Left colon (tissue), 2 donors: ENCODE measurements at regions not wholly inside any gene's neighbourhood (a gene's known extent, or its start where the extent isn't known, plus 50 kb on each side); places are given as distances from the start of the nearest gene placed in this dataset.
A peak's percentile ranks its signal among the peaks of the same experiment; 100 is the strongest.

Source experiments
- ATAC-seq: fragments of 200-7000 bp; cut with Tn5 transposase; one replicate; pipeline ENCODE4 v1.9.1; 2020; ENCODE audit warnings: mild to moderate bottlenecking, moderate library complexity
- DNase-seq, 2 donors: peaks; one replicate each; pipeline ENCODE4 v3.0.0-alpha.2; 2020
- intact Hi-C, 2 donors: fragments of 100-400 bp; cut with DNase I in 1 of 2; cut with micrococcal nuclease in 1 of 2; formaldehyde crosslinking; loops; one replicate each; pipeline versions ENCODE4 v1.11.2 to v1.14.0; 2022; cut with DNase I, micrococcal nuclease
- donor health status: DM: no; HTN: no; CAD: no.
- donor health status: DM: yes; HTN: yes; CAD: no.

DNA sequence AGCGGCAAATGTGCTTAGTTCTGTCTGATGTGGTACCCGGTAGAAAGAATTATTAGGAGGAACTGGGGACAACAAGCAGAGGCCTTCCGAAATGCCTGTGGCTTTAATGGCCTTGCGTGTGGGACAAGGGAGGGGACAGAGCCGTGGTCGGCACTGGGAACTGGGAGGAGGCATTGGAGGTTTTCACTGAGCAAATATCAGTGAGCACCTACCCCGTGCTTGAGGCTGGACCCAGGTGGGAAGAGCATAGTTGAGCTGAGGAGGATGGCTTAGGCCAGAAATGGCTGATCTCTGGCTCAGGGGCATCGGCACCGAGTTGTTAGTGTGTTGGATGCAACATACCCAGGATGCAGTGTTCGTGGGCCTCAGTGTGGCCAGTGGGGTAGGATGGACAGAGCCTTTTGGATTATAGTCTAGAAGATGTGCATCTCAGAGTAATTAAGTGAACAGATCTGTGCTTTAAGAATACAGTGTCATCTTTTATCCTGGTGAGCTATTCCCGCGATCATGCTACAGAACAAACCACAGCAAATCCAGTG lies 201.3 kb downstream of the TEX29 start:
- ATAC-seq = no peak

DNA sequence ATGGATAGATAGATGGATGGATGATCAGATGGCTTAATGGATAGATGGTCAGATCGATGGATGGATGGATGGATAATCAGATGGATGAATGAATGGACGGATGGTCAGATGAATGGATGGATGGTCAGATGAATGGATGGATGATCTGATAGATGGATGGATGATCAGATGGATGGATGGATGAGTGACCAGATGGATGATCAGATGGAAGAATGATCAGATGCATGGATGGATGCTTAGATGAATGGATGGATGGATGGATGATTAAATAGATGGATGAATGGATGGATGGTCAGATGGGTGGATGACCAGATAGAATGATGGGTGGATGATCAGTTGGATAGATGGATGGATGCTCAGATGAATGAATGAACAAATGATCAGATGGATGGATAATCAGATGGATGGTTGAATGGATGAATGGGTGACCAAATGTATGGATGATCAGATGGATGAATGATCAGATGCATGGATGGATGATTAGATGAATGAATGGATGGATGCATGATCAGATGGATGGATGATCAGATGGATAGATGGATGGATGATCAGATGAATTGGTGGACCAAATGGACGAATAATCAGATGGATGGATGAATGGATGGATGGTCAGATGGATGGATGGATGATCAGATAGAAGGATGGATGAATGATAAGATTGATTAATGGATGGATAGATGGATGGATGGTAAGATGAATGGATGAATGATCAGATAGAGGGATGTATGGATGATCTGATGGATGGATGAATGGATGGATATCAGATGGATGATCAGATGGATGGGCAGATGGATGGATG lies 205.1 kb downstream of the TEX29 start:
- intact Hi-C loops = no loop called here
- no peak for DNase-seq
- no peak for ATAC-seq

More for the DNA sequence above, 201.3 kb downstream of the TEX29 start:
- intact Hi-C loops = no loop called here
- no peak for DNase-seq

DNA sequence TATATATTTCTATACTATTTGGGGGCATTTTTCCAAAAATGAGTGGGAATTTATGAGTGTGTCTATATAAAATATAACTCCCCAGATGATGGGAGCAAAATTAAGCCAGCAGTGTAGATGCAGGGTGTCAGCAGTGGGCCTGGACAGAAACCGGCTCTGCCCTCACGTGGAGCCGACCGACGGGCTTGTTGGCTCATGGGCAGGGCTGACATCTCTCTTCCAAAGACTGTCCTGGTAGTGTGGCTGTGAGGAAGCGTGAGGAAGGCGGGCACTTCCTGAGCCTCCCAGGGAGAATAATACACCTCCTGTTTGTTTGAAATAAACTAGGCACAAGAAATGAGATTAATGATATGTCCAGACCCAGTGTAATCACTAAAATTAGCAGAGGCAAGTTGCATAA lies 206.5 kb downstream of the TEX29 start:
- ATAC-seq = no peak
- no peak for DNase-seq
- intact Hi-C loops = no loop called here

DNA sequence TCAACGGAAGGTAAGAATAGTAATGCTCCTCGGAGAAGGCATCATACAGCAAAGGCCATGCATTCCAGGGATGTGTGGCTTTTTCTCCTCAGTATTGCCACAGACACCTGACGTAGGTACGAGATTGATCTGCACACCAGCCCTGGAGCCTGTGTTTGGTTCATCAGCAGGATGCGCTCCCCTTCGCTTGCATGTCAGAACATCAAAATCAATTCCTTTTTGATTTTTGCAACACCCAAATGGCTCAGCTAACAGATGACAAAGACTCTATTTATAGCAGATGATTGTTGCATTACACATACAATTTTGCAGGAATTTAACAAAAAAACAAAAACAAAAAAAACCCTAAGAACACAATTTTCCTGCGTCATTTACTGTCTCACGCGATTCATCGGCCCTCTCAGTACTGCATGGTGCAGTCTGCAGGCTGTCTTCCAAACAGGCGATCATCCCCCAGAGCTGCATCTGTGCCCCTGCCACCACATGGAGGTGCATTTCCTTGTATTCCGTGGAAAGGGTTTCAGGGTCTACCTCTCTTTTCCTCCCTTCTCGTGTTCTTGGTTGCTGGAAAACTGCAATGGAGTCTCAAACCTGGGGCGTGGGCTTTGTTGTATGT lies 207.3 kb downstream of the TEX29 start:
- intact Hi-C loops = no loop called here
- DNase-seq (no peak), ATAC-seq (no peak)

DNA sequence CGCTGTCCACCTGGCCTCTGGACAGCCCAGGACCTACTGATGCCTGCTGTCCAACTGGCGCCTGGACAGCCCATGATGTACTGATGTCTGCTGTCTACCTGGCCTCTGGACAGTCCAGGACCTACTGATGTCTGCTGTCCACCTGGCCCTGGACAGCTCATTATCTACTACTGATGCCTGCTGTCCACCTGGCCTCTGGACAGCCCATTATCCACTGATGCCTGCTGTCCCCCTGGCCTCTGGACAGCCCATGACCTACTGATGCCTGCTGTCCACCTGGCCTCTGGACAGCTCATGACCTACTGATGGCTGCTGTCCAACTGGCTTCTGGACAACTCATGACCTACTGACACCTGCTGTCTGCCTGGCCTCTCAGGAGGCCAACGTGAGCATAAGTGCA lies 208.1 kb downstream of the TEX29 start:
- no peak for ATAC-seq
- DNase-seq = peak in 1 of 2 donors; percentile 9

DNA sequence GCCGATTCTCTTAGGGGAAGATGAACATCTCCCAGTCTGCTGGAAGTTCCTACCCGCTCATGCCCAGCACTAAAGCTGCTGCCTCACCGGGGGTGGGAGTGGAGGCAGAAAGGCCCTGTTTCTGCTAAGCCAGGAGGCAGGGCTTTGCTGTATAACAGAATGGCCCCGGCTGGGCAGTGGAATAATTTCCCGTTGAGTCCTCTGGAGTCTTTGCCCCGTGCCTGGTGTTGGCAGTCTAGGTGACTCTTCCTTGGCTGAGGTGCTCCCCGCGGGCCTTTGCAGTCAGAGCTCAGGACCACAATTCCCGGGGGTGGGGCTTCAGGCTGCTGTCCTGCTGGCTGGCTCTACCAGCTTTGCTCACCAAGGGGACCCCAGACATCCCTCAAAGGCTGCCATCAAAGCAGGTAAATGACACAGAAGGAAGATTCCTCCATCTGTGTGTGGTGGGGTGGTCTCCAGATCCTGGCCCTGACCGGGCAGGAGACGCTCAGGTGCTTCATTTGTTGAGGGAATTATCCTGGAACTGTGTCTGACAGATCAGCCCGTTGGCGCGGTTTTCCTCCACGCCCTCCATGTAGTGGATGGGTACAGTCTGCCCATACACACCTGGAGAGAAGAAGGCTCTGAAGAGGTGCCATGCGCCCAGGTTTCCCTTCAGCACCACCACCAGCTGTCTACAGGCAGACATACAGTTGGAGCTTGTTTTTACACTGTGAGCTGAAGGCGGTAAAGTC lies 209.9 kb downstream of the TEX29 start:
- ATAC-seq = no peak
- peak in 1 of 2 donors; percentile 17 for DNase-seq
- intact Hi-C loops = no loop called here

More for the DNA sequence above, 208.1 kb downstream of the TEX29 start:
- intact Hi-C loops = no loop called here

DNA sequence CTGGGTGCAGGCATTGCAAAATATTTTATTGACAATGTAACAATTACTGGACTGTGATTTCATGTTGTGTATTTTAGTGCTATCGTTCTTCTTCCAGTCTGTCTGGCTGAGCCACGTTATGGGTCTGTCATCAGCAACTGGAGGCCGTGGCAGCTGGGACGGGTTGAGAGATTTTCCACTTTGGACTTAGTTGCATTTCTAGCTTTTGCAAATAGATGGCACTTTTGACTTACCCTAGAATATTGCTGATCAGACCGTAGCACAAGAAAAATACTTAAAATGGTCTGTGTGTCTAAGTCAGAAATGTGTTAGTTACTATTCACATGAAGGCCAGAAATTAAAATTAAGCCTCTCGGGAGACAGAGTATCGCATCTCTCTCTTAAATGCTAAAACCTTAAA lies 211.1 kb downstream of the TEX29 start:
- intact Hi-C loops = no loop called here
- ATAC-seq = no peak
- peak in 1 of 2 donors; percentile 2 for DNase-seq

DNA sequence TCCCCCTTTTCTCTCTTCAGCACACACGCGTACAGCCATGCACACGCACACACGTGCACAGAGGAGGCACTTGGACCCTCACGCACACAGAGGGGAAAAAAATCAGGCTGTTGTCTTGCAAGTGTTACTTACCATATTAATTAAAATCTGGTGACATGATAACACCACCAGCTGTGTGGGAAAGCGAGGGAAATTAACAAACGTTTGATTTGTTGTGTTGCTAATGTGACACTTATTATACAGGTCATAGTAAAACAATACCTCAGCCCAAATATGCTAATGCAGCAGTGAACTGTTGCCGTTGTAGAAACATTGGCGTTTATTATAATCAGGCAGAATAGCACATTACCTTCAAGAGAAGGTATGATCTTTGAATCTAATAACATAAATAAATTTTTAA lies 211.7 kb downstream of the TEX29 start:
- ATAC-seq (no peak), DNase-seq (no peak)
- intact Hi-C loops = no loop called here

DNA sequence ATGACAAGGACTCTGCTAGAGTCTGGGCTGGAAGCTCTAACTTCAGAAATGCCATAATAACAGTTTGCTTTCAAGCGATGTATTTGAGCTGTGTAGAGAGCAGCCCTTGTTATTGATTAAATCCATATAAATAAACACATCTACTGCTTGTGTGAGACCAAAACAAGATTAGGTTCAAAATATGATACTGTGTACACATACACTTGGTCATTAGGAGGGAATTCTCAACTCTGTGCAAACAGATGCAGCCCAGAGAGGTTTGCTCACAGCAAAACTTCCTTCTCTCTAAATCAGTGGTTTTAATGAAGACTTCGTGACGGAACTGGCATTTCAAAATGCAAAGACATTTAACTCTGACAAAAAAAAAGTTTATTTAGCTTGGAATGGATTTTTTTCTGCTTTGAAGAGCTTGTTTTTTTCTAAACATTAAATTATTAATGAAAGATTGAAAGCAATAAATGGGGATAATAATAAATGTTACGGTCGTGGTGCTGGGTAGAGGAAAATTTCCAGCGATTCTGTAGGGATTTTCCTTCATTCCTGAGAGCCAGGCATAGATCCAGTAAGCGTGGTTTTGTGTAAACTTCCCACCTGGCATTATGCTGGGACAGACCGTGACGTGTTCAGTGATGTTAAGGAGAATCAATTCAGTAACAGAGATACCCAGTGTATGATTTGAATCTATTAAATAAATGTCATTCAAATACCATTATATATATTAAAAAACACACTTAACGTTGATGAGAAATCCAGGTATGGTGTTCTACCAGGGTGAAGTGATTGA lies 213.7 kb downstream of the TEX29 start:
- intact Hi-C loops = no loop called here
- ATAC-seq (no peak), DNase-seq (no peak)

DNA sequence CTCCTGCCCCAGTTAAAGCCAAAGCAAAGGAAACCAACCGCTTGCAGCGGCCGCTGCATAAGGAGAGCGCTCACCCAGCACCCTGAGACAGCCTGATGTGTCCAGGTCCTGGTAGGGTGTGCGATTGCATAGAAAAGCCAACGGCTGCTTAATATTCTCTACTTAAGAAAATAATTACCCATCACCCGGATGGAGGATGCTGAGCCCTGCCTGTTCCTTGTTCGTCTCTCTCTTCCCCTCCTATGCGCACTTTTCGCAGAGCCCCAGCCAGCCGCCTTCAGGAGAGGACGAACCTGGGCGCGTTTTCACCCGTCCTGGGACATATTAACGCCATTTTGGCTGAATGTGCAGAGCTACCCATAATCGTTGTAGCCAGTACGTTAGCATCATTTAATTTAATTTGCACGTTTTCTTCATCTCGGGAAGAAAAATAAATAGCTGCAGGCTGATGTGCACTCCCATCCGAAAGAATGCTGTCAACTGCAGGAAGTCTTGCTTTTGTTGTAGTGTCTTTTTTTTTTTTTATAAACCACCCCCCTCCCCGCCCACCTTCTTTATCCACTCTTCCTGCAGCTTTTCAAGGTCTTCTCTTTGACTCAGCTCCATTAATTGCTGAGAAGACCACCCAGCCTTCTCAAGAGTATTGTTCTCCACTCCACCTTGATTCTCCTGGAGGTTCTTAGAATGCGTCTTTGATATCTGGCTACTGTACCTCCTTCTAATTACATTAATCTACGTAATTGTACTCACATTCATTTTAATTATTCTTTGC lies 214.5 kb downstream of the TEX29 start:
- intact Hi-C loops = no loop called here
- ATAC-seq = no peak
- DNase-seq = peak in 1 of 2 donors; percentile 3

DNA sequence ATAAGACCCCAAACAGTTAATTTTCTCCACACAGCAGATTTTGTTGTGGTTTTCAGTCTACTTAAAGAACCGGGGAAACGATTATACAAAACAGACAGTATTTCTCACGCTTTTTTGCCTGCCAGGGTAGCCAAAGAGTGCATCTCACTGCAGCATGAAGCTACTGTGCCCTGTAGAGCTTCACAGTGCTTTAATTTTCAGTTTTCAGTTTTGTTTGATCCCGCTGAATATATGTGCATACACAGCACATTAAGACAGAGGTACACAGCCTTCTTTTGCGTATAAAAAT lies 215.0 kb downstream of the TEX29 start:
- intact Hi-C loops = no loop called here
- ATAC-seq (no peak), DNase-seq (no peak)

DNA sequence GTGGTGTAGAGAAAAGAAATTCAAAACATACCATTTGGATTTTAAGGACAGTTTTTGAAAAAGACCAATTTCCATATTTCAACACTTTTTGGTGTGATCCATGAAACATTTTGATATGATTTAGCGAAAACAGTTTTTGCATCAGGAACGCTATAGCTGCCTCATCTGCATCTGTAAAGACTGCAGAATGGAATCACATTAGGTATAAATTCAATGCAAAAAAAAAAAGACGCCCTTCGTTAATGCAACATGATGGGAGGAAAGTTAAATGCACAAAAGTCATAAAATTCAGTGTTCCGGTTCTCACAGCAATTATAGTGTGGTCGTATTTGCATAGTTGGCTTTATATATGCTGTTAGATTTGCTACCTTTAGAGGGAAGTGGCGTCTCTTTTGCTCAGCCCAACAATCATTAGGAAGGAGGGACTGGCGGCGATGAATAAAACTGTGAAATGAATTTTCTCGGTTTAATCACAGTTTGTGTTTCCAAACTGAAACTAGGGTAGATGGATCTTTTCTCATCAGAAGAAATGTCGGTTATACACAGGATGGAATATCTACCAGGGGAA lies 215.7 kb downstream of the TEX29 start:
- peak; percentile 44 for ATAC-seq
- no peak for DNase-seq
- intact Hi-C loops = no loop called here

DNA sequence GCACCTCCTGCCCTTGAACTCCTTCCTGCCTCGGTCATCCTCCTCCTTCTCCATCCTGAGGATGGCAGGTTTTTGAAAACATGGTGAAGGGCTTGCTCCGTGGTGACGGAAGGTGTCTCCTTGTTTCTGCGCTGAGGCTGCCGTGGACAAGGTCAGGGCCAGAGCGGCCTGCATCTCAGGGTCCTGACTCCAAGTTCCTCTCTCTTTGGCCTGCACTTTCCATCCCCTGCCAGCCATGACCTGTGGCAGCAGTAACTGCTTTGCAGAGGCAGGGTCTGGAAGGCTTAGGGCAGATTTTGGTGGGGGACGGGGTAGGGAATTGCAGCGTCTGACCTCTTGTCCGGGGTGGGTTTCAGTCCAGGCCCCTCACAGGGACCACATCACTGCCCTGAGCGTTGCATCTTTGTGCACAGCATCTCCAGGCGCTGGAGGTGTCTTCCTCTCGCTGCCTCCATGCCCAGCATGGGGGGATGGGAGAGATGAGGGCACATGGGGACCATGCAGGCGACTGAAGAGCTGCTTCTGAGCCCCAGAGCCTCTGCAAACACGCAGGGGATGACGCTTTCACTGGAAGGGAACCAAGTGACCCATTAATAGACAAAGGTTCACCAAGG lies 216.8 kb downstream of the TEX29 start:
- DNase-seq (peak in 1 of 2 donors; percentile 14), ATAC-seq (no peak)
- intact Hi-C loops = no loop called here

DNA sequence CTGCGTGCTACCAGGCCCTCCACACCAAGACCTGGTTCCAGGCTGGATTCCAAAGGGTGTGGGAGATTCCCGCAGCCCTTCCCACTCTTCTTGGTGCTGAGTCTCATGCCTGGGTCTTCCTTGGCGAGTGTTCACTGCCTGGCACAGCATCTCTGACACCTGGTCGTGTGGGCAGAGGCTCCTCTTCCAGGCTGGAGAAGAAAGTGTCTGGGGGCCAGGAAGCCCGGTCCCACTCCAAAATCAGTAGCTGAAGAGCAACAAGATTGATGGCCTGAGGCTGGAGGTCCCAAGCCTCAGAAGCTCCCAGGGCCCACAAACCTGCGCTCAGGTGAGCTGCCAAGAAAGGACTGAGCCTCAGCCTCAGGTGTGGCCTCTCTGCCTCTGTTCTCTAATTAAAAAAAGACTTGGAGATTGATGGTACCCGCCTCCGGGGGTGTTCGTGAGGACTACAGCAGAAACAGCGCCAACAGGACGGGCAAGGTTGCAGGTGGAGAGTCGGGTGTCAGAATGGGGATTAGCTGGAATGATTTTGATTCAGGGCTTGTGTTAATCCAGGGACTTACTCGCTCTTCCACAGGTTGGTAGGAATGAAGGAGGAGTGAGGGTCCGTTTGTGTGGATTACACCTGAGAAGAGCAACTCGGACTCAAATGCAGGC lies 217.5 kb downstream of the TEX29 start:
- ATAC-seq = no peak
- intact Hi-C loops = no loop called here
- peak in 1 of 2 donors; percentile 10 for DNase-seq

DNA sequence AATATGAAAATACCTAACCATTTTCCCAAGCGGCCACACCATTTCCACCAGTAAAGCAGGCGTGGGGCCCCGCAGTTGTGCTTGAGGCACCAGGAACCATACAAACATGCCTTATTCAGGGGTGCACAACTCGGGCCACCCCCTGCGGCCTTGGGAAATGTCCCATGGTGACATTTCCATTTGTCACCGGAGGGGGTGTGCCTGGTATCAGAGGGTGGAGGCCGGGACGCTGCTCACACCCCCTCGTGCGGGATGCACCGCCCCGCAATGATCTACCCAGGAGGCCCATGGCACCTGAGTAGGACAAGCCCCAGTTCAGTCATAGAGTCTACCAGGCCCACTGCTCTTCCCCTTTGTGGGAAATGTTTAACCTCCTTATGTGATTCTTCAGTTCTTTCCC lies 218.8 kb downstream of the TEX29 start:
- ATAC-seq (no peak), DNase-seq (peak in 1 of 2 donors; percentile 5)
- intact Hi-C loops = no loop called here

DNA sequence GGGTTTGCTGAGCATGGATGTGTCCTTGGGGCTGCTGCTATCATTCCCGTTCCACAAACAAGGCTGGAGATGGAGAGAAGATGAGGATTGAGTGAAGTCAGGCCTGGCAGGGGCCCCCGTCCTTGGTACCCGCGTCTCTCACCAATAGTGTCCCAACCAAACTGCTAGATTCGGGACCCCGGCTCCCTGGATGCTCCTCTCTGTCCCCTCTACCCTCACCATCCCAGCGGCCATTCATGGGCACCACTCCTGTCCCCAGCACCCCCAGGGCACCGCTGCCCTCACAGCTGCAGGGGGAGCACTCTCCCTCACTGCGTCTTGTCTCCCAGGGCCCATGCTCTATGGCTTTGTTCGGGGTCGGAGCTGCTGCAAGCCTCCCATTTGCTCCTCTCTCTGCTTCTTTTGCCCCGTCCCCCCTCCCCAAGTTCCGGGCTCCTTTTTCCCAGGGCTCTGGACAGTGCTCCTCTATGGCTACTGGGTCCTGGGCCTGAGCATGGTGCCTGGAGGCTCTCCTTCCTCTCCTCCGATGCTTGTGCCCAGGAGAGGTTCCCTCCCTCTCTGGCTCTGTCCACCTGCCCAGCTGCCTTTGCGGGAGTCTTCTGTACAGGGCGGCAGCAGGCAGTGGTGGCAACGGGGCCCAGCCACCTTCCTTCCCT lies 219.5 kb downstream of the TEX29 start:
- DNase-seq (peak in 1 of 2 donors; percentile 14), ATAC-seq (no peak)
- intact Hi-C loops = no loop called here

DNA sequence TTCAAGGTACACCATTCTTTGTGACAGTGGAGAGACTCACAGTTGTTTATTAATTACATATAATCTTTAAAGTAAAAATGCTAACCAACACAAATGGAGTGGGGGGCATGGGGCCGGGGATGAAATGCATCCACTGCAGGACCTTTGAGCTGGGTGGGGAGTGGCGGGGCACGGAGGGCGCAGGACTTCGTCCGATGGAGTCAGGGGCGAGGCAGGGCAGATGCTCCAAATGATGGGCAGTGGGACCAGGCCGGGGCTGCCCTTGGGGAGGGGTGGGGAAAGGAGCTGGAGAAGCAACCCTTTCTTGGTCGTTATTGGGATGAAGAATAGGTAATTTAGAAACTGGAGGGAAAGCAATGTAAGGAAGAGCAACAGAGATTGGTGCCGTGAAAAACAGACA lies 220.0 kb downstream of the TEX29 start:
- ATAC-seq = no peak
- intact Hi-C loops = no loop called here
- peak in 1 of 2 donors; percentile 1 for DNase-seq
